Smooth muscle cell (in vitro differentiated cells): ENCODE measurements at regions not wholly inside any gene's neighbourhood (a gene's known extent, or its start where the extent isn't known, plus 50 kb on each side); places are given as distances from the start of the nearest gene placed in this dataset.

ENCODE experiments used
- DNase-seq: peaks from one replicate; lab custom pipeline; 2025; ENCODE audit not compliant: unreplicated experiment; lab: John Stamatoyannopoulos, UW
- H2AFZ ChIP-seq: fragments of 200-600 bp; sonication (generic); 2 replicates; pipeline ENCODE4 v1.6.0; 2016; ENCODE audit warnings: antibody characterized with exemption, low read depth, mild to moderate bottlenecking
- H3F3A ChIP-seq: fragments of 200-600 bp; sonication (generic); 2 replicates; pipeline ENCODE4 v1.6.0; 2017; ENCODE audit warnings: antibody characterized with exemption, low read depth
- H3K27ac ChIP-seq: fragments of 200-600 bp; sonication (generic); 2 replicates; pipeline ENCODE4 v1.5.1; 2016; ENCODE audit warnings: low read depth, mild to moderate bottlenecking
- H3K27me3 ChIP-seq: fragments of 200-600 bp; sonication (generic); 2 replicates; pipeline ENCODE4 v1.6.1; 2016; ENCODE audit warnings: low read depth, mild to moderate bottlenecking
- H3K36me3 ChIP-seq: fragments of 200-600 bp; sonication (generic); 2 replicates; pipeline ENCODE4 v1.5.1; 2016; ENCODE audit warnings: low read depth
- H3K4me1 ChIP-seq: fragments of 200-600 bp; sonication (generic); 2 replicates; pipeline ENCODE4 v1.5.1; 2016; ENCODE audit warnings: low read depth
- H3K4me2 ChIP-seq: fragments of 200-600 bp; sonication (generic); 2 replicates; pipeline ENCODE4 v1.6.0; 2016; ENCODE audit warnings: mild to moderate bottlenecking
- H3K4me3 ChIP-seq: fragments of 200-600 bp; sonication (generic); 2 replicates; pipeline ENCODE4 v1.5.1; 2016; ENCODE audit warnings: mild to moderate bottlenecking
- H3K79me2 ChIP-seq: fragments of 200-600 bp; sonication (generic); 2 replicates; pipeline ENCODE4 v1.6.0; 2016; ENCODE audit warnings: low read depth, mild to moderate bottlenecking
- H3K9ac ChIP-seq: fragments of 200-600 bp; sonication (generic); 2 replicates; pipeline ENCODE4 v1.6.0; 2016; ENCODE audit warnings: low read depth
- H3K9me3 ChIP-seq: fragments of 200-600 bp; sonication (generic); replicated peaks from 2 replicates; pipeline ENCODE4 v1.5.1; 2016; ENCODE audit warnings: low read depth
- H4K20me1 ChIP-seq: fragments of 200-600 bp; sonication (generic); 2 replicates; pipeline ENCODE4 v1.6.0; 2016; ENCODE audit warnings: low read depth
- CTCF ChIP-seq: fragments of 200-600 bp; sonication (generic); IDR thresholded peaks from 2 replicates; pipeline ENCODE4 v1.5.1; 2017; ENCODE audit warnings: borderline replicate concordance, mild to moderate bottlenecking, antibody characterized with exemption; ENCODE audit not compliant: insufficient read depth, poor library complexity, severe bottlenecking
- WGBS: methylation state at CpG from one replicate; pipeline ENCODE4 v1.1.7; 2016; ENCODE audit warnings: low lambda C conversion rate; 5-methylcytosine and 5-hydroxymethylcytosine counted together

- Histone ChIP-seq H3K9me3 (no peaks in the 10 kb centered on the region), H3K4me1 (no peaks in the 10 kb centered on the region), H3K27me3 (no peaks in the 10 kb centered on the region), H3K4me2 (peak overlapping the region; percentile 37), H4K20me1 (no peaks in the 10 kb centered on the region), H3K4me3 (no peak overlapping the region), H3F3A (peaks cover 8% of the 10 kb centered on the region), H3K79me2 (no peaks in the 10 kb centered on the region), H3K9ac (peak overlapping the region; percentile 33), H3K27ac (peak overlapping the region; percentile 56), H3K36me3 (no peaks in the 10 kb centered on the region), H2AFZ (no peak overlapping the region)
- TF ChIP-seq CTCF: no peak
- 63% methylated on average over 17 of the region's 17 CpGs for WGBS
- no peak for DNase-seq
Observed at GRCh38 chr1:30522031-30523004, 201.1 kb downstream of the MATN1 start.

- WGBS: 95% methylated on average over 3 of the region's 3 CpGs
- H3K27ac ChIP-seq: no peak overlapping the region
- no peaks in the 10 kb centered on the region for H3K27me3 ChIP-seq
- no peak overlapping the region for H2AFZ ChIP-seq
- TF ChIP-seq CTCF: no peak
- H3K9ac ChIP-seq: no peak overlapping the region
- H3K4me1 ChIP-seq: no peaks in the 10 kb centered on the region
- H3K4me3 ChIP-seq: no peak overlapping the region
- H3K36me3 ChIP-seq: no peaks in the 10 kb centered on the region
- no peaks in the 10 kb centered on the region for H4K20me1 ChIP-seq
- H3K9me3 ChIP-seq: no peaks in the 10 kb centered on the region
- no peaks in the 10 kb centered on the region for H3K79me2 ChIP-seq
- H3F3A ChIP-seq: peaks cover 1% of the 10 kb centered on the region
- no peak for DNase-seq
- no peak overlapping the region for H3K4me2 ChIP-seq
Observed at GRCh38 chr1:30521261-30521865, 202.0 kb downstream of the MATN1 start.

- H3K9me3 ChIP-seq: no peaks in the 10 kb centered on the region
- H3K4me3 ChIP-seq: no peak overlapping the region
- WGBS: 70% methylated on average over 2 of the region's 2 CpGs
- H3K27ac ChIP-seq: no peak overlapping the region
- no peaks in the 10 kb centered on the region for H3F3A ChIP-seq
- H3K36me3 ChIP-seq: no peaks in the 10 kb centered on the region
- no peaks in the 10 kb centered on the region for H3K79me2 ChIP-seq
- no peak overlapping the region for H3K4me2 ChIP-seq
- H3K4me1 ChIP-seq: no peaks in the 10 kb centered on the region
- H3K9ac ChIP-seq: no peak overlapping the region
- H2AFZ ChIP-seq: no peak overlapping the region
- TF ChIP-seq CTCF: no peak
- no peak for DNase-seq
- no peaks in the 10 kb centered on the region for H3K27me3 ChIP-seq
- H4K20me1 ChIP-seq: no peaks in the 10 kb centered on the region
Observed at GRCh38 chr1:30520476-30520875, 202.9 kb downstream of the MATN1 start.
